ENCODE measurements at regions not wholly inside any gene's neighbourhood (a gene's known extent, or its start where the extent isn't known, plus 50 kb on each side); places are given as distances from the start of the nearest gene placed in this dataset.

- ATAC-seq (no peak), FAIRE-seq (no peak), DNase-seq (ENCODE audit: low read depth in 1 of 2, low spot score in 1 of 2) (no peak)
- ChIA-PET POLR2A (no interaction called here), CTCF (no interaction called here)
- H3K9me3 ChIP-seq = no peaks in the 10 kb centered on the region
- 0% methylated on average over 1 of the region's 1 CpG for WGBS (ENCODE audit: missing lambda C conversion rate)
- no peaks in the 10 kb centered on the region for H3K4me1 ChIP-seq
- H3K4me3 ChIP-seq = no peak overlapping the region
- H3K27ac ChIP-seq = no peak overlapping the region
- TF ChIP-seq PBX3 (IDR thresholded peaks at IDR 0.05) (no peak), NFE2L2 (conservative IDR thresholded peaks at IDR 0.05; ENCODE audit: low read length) (no peak), EHMT2 (IDR thresholded peaks at IDR 0.05; ENCODE audit: low read depth) (no peak), ZNF302 (CRISPR knock-in tag; IDR thresholded peaks at IDR 0.05) (no peak), TP53 (CRISPR knock-in tag; IDR thresholded peaks at IDR 0.05) (no peak), HOXB5 (CRISPR knock-in tag; IDR thresholded peaks at IDR 0.05) (no peak), HOXB13 (CRISPR knock-in tag; IDR thresholded peaks at IDR 0.05; ENCODE audit: low read depth) (no peak), NPAS2 (CRISPR knock-in tag; IDR thresholded peaks at IDR 0.05; ENCODE audit: borderline replicate concordance) (no peak), MAZ (IDR thresholded peaks at IDR 0.05; ENCODE audit: borderline replicate concordance, low read depth, low read length) (no peak), ZC3H11A (IDR thresholded peaks at IDR 0.05) (no peak), RARB (CRISPR knock-in tag; IDR thresholded peaks at IDR 0.05) (no peak), REST (IDR thresholded peaks at IDR 0.05) (no peak), EP300 (IDR thresholded peaks at IDR 0.05) (no peak), USF2 (IDR thresholded peaks at IDR 0.05) (no peak), HES2 (IDR thresholded peaks at IDR 0.05) (no peak)
- H3K4me2 ChIP-seq = no peak overlapping the region
Observed at GRCh38 chr11:25741886-25742285, 590.0 kb upstream of the ANO3 start.

- FAIRE-seq (no peak), DNase-seq (ENCODE audit: low read depth in 1 of 2, low spot score in 1 of 2) (no peak), ATAC-seq (no peak)
- ChIA-PET CTCF (no interaction called here), POLR2A (no interaction called here)
- no peak overlapping the region for H3K27ac ChIP-seq
- H3K9me3 ChIP-seq = no peaks in the 10 kb centered on the region
- H3K4me2 ChIP-seq = no peak overlapping the region
- TF ChIP-seq MAFK (IDR thresholded peaks at IDR 0.05; ENCODE audit: partially characterized antibody) = peak; percentile 53
- no peak for TF ChIP-seq E2F6 (IDR thresholded peaks at IDR 0.05; ENCODE audit: borderline replicate concordance, low read depth)
- no peak overlapping the region for H3K4me3 ChIP-seq
- no peaks in the 10 kb centered on the region for H3K4me1 ChIP-seq
Observed at GRCh38 chr11:25742800-25743199, 589.1 kb upstream of the ANO3 start.

- CTCF ChIA-PET = interaction anchor here (0.5 kb wide), 1 partner anchor 29 kb away, joined by 3 read pairs; no protein-coding TSS in a partner anchor
- WGBS (ENCODE audit: missing lambda C conversion rate) = 6% methylated on average over 2 of the region's 2 CpGs
- no peak for ATAC-seq
- Histone ChIP-seq H3K9me3 (0 out of 3 replicates have a peak, but pooled peaks cover 2% of the 10 kb centered on the region), H3K4me3 (no peak overlapping the region), H3K4me1 (no peaks in the 10 kb centered on the region), H3K4me2 (no peak overlapping the region), H3K27ac (no peak overlapping the region)
- POLR2A ChIA-PET = no interaction called here
- FAIRE-seq = no peak
- DNase-seq (ENCODE audit: low read depth in 1 of 2, low spot score in 1 of 2) = no peak
- TF ChIP-seq SMC3 (IDR thresholded peaks at IDR 0.05) = no peak
- no peak for TF ChIP-seq HEYL (CRISPR knock-in tag; IDR thresholded peaks at IDR 0.05)
- no peak for TF ChIP-seq JUN (IDR thresholded peaks at IDR 0.05)
- no peak for TF ChIP-seq JUNB (IDR thresholded peaks at IDR 0.05)
Observed at GRCh38 chr11:25755381-25755780, 576.5 kb upstream of the ANO3 start.

Data from A549 (cell line).